ENCODE measurements at regions not wholly inside any gene's neighbourhood (a gene's known extent, or its start where the extent isn't known, plus 50 kb on each side); places are given as distances from the start of the nearest gene placed in this dataset.

DNA sequence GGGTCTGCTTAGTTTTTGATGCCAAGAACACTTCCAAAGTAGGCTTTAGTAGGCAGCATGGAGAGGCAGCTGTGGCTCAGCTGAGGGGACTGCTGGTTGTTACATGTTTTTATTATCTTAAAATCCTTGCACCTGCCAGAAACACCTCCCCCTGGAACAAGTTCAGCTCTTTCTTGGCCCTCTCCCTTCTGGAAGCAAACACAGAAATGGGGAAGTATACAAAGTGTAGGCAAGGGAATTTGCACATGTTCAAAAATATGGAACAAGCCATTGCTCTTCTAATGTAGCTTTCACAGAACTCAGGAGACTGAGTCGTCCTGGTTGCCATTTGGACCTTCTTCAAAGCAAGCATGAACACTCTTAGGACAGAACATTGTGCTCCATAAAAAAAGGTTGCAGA, 169.1 kb upstream of the SEMA6D start:
- TF ChIP-seq RFX5 (IDR thresholded peaks at IDR 0.05; ENCODE audit: low read depth, low read length) (no peak), POLR2AphosphoS5 (IDR thresholded peaks at IDR 0.05; ENCODE audit: low read length) (no peak), TBL1XR1 (IDR thresholded peaks at IDR 0.05; ENCODE audit: low read depth, low read length) (no peak), SIN3A (IDR thresholded peaks at IDR 0.05; ENCODE audit: low read depth, low read length) (no peak)
- TF ChIP-seq, protein P1, sequence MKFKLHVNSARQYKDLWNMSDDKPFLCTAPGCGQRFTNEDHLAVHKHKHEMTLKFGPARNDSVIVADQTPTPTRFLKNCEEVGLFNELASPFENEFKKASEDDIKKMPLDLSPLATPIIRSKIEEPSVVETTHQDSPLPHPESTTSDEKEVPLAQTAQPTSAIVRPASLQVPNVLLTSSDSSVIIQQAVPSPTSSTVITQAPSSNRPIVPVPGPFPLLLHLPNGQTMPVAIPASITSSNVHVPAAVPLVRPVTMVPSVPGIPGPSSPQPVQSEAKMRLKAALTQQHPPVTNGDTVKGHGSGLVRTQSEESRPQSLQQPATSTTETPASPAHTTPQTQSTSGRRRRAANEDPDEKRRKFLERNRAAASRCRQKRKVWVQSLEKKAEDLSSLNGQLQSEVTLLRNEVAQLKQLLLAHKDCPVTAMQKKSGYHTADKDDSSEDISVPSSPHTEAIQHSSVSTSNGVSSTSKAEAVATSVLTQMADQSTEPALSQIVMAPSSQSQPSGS (IDR thresholded peaks at IDR 0.05; ENCODE audit: low read length) = no peak
- TF ChIP-seq, protein P2, sequence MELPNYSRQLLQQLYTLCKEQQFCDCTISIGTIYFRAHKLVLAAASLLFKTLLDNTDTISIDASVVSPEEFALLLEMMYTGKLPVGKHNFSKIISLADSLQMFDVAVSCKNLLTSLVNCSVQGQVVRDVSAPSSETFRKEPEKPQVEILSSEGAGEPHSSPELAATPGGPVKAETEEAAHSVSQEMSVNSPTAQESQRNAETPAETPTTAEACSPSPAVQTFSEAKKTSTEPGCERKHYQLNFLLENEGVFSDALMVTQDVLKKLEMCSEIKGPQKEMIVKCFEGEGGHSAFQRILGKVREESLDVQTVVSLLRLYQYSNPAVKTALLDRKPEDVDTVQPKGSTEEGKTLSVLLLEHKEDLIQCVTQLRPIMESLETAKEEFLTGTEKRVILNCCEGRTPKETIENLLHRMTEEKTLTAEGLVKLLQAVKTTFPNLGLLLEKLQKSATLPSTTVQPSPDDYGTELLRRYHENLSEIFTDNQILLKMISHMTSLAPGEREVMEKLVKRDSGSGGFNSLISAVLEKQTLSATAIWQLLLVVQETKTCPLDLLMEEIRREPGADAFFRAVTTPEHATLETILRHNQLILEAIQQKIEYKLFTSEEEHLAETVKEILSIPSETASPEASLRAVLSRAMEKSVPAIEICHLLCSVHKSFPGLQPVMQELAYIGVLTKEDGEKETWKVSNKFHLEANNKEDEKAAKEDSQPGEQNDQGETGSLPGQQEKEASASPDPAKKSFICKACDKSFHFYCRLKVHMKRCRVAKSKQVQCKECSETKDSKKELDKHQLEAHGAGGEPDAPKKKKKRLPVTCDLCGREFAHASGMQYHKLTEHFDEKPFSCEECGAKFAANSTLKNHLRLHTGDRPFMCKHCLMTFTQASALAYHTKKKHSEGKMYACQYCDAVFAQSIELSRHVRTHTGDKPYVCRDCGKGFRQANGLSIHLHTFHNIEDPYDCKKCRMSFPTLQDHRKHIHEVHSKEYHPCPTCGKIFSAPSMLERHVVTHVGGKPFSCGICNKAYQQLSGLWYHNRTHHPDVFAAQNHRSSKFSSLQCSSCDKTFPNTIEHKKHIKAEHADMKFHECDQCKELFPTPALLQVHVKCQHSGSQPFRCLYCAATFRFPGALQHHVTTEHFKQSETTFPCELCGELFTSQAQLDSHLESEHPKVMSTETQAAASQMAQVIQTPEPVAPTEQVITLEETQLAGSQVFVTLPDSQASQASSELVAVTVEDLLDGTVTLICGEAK (IDR thresholded peaks at IDR 0.05; ENCODE audit: borderline replicate concordance) = no peak
- TF ChIP-seq, protein P3, sequence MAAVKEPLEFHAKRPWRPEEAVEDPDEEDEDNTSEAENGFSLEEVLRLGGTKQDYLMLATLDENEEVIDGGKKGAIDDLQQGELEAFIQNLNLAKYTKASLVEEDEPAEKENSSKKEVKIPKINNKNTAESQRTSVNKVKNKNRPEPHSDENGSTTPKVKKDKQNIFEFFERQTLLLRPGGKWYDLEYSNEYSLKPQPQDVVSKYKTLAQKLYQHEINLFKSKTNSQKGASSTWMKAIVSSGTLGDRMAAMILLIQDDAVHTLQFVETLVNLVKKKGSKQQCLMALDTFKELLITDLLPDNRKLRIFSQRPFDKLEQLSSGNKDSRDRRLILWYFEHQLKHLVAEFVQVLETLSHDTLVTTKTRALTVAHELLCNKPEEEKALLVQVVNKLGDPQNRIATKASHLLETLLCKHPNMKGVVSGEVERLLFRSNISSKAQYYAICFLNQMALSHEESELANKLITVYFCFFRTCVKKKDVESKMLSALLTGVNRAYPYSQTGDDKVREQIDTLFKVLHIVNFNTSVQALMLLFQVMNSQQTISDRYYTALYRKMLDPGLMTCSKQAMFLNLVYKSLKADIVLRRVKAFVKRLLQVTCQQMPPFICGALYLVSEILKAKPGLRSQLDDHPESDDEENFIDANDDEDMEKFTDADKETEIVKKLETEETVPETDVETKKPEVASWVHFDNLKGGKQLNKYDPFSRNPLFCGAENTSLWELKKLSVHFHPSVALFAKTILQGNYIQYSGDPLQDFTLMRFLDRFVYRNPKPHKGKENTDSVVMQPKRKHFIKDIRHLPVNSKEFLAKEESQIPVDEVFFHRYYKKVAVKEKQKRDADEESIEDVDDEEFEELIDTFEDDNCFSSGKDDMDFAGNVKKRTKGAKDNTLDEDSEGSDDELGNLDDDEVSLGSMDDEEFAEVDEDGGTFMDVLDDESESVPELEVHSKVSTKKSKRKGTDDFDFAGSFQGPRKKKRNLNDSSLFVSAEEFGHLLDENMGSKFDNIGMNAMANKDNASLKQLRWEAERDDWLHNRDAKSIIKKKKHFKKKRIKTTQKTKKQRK (IDR thresholded peaks at IDR 0.05; ENCODE audit: low read depth, low read length) = no peak

Measured in GM12878 (cell line).